ENCODE measurements at regions not wholly inside any gene's neighbourhood (a gene's known extent, or its start where the extent isn't known, plus 50 kb on each side); places are given as distances from the start of the nearest gene placed in this dataset.

GRCh38 chr16:73329358-73330286 is 281.7 kb upstream of the ZFHX3 start:
- BruUV-seq (replicated peaks): no TSS peak
- no peaks in the 10 kb centered on the region for H4K20me1 ChIP-seq (ENCODE audit: insufficient read depth)
- ATAC-seq: peak; percentile 49; the same call in 1 of the 2 replicates
- RAD21 ChIA-PET (ENCODE audit: low non-redundant PET in 1 of 2, low total read pairs in 2 of 2, uncharacterized antibody in 2 of 2, unreplicated experiment in 2 of 2): no interaction called here
- no peaks in the 10 kb centered on the region for H3K4me1 ChIP-seq (ENCODE audit: control insufficient read depth in 1 of 2, insufficient read depth in 2 of 2, low read length in 2 of 2)
- H3K9me2 ChIP-seq (ENCODE audit: insufficient read depth): no peaks in the 10 kb centered on the region
- no peak overlapping the region for H3K27ac ChIP-seq (ENCODE audit: low read depth, low read length)
- no peak overlapping the region for H3K4me3 ChIP-seq (replicated peaks in 1 of 2; ENCODE audit: low read depth in 1 of 2, low read length in 2 of 2)
- no peak for TF ChIP-seq POLR2A (IDR thresholded peaks at IDR 0.05; ENCODE audit: borderline replicate concordance, extremely low read depth, insufficient read depth, insufficient read length)
- 0 out of 2 replicates have a peak, but pooled peaks have one; percentile 17 for TF ChIP-seq RAD21 (IDR thresholded peaks at IDR 0.05; ENCODE audit: low read depth)
- H3K36me3 ChIP-seq (ENCODE audit: control insufficient read depth in 1 of 2, insufficient read depth in 2 of 2, low read length in 2 of 2): no peaks in the 10 kb centered on the region
- no peak overlapping the region for H3K9ac ChIP-seq (ENCODE audit: low read length)
- no peak overlapping the region for H3K4me2 ChIP-seq (ENCODE audit: low read length)
- POLR2A ChIA-PET: no interaction called here
- no peaks in the 10 kb centered on the region for H3K9me3 ChIP-seq (ENCODE audit: control insufficient read depth in 1 of 2, insufficient read depth in 1 of 2, low read depth in 1 of 2, low read length in 2 of 2)
- intact Hi-C loops (cut with micrococcal nuclease): no loop called here
- no peak overlapping the region for H2AFZ ChIP-seq (ENCODE audit: low read depth, low read length, poor library complexity, severe bottlenecking)
- CTCF ChIA-PET: no interaction called here
- H3K79me2 ChIP-seq (ENCODE audit: insufficient read depth, low read length): no peaks in the 10 kb centered on the region
- H3K27me3 ChIP-seq (ENCODE audit: insufficient read depth, low read length): peaks cover 32% of the 10 kb centered on the region
- DNase-seq (ENCODE audit: low read depth, low spot score): no peak

- no peak for TF ChIP-seq SRF (IDR thresholded peaks at IDR 0.05; ENCODE audit: low read depth)
- no peak for TF ChIP-seq POLR2A (IDR thresholded peaks at IDR 0.05; ENCODE audit: borderline replicate concordance, extremely low read depth, insufficient read depth, insufficient read length)
- TF ChIP-seq POLR2AphosphoS5 (IDR thresholded peaks at IDR 0.05; ENCODE audit: low read depth, low read length): no peak
- Histone ChIP-seq H2AFZ (ENCODE audit: low read depth, low read length, poor library complexity, severe bottlenecking) (no peak overlapping the region), H3K4me2 (ENCODE audit: low read length) (no peak overlapping the region), H3K27me3 (ENCODE audit: insufficient read depth, low read length) (peaks cover 29% of the 10 kb centered on the region), H3K36me3 (ENCODE audit: control insufficient read depth in 1 of 2, insufficient read depth in 2 of 2, low read length in 2 of 2) (no peaks in the 10 kb centered on the region), H3K9me2 (ENCODE audit: insufficient read depth) (no peaks in the 10 kb centered on the region), H3K9ac (ENCODE audit: low read length) (no peak overlapping the region), H3K27ac (ENCODE audit: low read depth, low read length) (no peak overlapping the region), H3K4me3 (replicated peaks in 1 of 2; ENCODE audit: low read depth in 1 of 2, low read length in 2 of 2) (no peak overlapping the region), H4K20me1 (ENCODE audit: insufficient read depth) (no peaks in the 10 kb centered on the region), H3K79me2 (ENCODE audit: insufficient read depth, low read length) (no peaks in the 10 kb centered on the region), H3K9me3 (ENCODE audit: control insufficient read depth in 1 of 2, insufficient read depth in 1 of 2, low read depth in 1 of 2, low read length in 2 of 2) (no peaks in the 10 kb centered on the region), H3K4me1 (ENCODE audit: control insufficient read depth in 1 of 2, insufficient read depth in 2 of 2, low read length in 2 of 2) (no peaks in the 10 kb centered on the region)
- intact Hi-C loops (cut with micrococcal nuclease): no loop called here
- RAD21 ChIA-PET (ENCODE audit: low non-redundant PET in 1 of 2, low total read pairs in 2 of 2, uncharacterized antibody in 2 of 2, unreplicated experiment in 2 of 2): no interaction called here
- ATAC-seq (no peak), DNase-seq (ENCODE audit: low read depth, low spot score) (no peak)
- BruUV-seq (replicated peaks): no TSS peak
- CTCF ChIA-PET: no interaction called here
- POLR2A ChIA-PET: no interaction called here
These were observed 279.0 kb upstream of the ZFHX3 start for GRCh38 chr16:73326770-73327470.
